C4-2B (cell line): ENCODE measurements at regions not wholly inside any gene's neighbourhood (a gene's known extent, or its start where the extent isn't known, plus 50 kb on each side); places are given as distances from the start of the nearest gene placed in this dataset.
"Not testable (repeated sequence)": the region's sequence is repeated elsewhere in the genome, so short reads cannot be mapped to it uniquely, and the experiment has no call there.

ENCODE experiments used
- H3K27ac ChIP-seq: fragments of 450-650 bp; 2 replicates; pipeline ENCODE4 v1.5.1; 2017
- ZFX ChIP-seq: fragments of 450-650 bp; IDR thresholded peaks from 2 replicates; pipeline ENCODE4 v1.6.1; 2017
- TF ChIP-seq, protein P1 (sequence below): fragments of 450-650 bp; conservative IDR thresholded peaks from 2 replicates; pipeline ENCODE4 v1.5.1; 2017; ENCODE audit warnings: mild to moderate bottlenecking

DNA sequence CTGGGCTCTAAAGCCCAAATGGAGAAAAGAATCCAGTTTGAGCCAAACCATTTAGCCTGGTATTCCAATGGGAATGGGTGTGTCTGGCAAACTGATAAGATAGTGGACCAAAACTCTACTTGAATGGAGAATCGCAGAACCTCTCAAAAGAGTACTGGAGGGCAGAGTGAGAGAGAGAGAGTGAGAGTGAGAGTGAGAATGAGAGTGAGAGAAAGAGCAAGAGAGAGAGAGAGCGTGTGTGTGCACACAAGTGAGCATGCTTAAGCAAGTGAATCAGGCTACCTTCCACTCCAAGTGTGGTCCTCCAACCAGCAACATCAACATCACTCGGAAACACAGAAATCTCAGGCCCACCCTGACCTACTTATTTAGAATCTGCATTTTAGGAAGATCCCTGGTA, 58.8 kb downstream of the UQCRFS1 start:
- no peak overlapping the region for H3K27ac ChIP-seq
- TF ChIP-seq ZFX = no peak
- TF ChIP-seq, protein P1, sequence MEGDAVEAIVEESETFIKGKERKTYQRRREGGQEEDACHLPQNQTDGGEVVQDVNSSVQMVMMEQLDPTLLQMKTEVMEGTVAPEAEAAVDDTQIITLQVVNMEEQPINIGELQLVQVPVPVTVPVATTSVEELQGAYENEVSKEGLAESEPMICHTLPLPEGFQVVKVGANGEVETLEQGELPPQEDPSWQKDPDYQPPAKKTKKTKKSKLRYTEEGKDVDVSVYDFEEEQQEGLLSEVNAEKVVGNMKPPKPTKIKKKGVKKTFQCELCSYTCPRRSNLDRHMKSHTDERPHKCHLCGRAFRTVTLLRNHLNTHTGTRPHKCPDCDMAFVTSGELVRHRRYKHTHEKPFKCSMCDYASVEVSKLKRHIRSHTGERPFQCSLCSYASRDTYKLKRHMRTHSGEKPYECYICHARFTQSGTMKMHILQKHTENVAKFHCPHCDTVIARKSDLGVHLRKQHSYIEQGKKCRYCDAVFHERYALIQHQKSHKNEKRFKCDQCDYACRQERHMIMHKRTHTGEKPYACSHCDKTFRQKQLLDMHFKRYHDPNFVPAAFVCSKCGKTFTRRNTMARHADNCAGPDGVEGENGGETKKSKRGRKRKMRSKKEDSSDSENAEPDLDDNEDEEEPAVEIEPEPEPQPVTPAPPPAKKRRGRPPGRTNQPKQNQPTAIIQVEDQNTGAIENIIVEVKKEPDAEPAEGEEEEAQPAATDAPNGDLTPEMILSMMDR = no peak

DNA sequence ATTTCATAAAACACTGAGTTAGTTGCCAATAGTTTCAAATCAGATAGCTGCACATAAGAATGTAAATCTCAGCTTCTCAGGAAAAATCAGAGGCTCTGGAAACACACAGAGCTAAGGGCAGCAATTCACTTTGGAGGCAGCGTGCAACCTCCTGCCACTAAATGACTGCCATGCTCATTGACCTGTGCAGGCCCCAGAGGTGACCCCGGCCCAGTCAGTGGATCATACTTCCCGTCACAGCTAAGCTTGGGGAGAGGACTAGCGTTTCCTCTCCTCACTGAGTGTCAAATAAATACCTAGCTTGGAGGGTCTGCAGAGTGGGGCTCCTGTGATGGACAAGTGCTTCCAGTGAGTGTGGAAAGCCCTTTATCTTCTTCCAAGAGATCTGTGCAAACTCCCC, 67.2 kb downstream of the UQCRFS1 start:
- TF ChIP-seq, protein P1 = no peak
- no peak for TF ChIP-seq ZFX
- H3K27ac ChIP-seq = no peak overlapping the region

DNA sequence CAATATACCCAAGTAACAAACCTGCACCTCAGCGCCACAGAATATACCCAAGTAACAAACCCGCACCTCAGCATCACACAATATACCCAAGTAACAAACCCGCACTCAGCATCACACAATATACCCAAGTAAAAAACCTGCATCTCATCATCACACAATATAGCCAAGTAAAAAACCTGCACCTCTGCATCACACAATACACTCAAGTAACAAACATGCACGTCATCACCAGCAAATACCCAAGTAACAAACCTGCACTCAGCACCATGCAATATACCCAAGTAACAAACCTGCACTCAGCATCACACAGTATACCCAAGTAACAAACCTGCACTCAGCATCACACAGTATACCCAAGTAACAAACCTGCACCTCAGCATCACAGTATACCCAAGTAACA, 69.8 kb downstream of the UQCRFS1 start:
- TF ChIP-seq ZFX = no peak
- TF ChIP-seq, protein P1 = no peak
- H3K27ac ChIP-seq = no peak overlapping the region

DNA sequence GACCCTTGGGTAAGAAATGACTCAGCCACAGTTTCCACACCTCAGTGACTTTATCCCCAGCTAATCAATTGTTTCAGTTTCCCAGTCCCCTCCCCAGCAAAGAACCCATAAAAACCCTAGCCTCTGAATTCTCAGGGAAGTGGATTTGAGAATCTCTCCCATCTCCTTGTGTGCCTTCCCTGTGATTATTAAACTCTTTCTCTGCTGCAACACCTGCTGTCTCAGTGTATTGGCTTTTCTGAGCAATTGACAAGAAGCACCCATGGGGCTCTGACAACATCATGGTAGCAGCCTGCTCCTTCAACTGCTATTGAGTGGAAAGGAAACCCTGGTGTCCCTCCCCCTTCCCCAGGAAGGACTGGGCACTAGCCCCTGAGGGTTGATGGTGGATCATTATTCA, 73.7 kb downstream of the UQCRFS1 start:
- no peak overlapping the region for H3K27ac ChIP-seq
- TF ChIP-seq, protein P1 = no peak
- no peak for TF ChIP-seq ZFX

DNA sequence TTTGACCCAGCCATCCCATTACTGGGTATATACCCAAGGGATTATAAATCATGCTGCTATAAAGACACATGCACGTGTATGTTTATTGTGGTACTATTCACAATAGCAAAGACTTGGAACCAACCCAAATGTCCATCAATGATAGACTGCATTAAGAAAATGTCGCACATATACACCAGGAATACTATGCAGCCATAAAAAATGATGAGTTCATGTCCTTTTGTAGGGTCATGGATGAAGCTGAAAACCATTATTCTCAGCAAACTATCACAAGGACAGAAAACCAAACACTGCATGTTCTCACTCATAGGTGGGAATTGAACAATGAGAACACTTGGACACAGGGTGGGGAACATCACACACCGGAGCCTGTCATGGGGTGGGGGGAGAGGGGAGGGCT, 74.7 kb downstream of the UQCRFS1 start:
- H3K27ac ChIP-seq = not testable (repeated sequence)

DNA sequence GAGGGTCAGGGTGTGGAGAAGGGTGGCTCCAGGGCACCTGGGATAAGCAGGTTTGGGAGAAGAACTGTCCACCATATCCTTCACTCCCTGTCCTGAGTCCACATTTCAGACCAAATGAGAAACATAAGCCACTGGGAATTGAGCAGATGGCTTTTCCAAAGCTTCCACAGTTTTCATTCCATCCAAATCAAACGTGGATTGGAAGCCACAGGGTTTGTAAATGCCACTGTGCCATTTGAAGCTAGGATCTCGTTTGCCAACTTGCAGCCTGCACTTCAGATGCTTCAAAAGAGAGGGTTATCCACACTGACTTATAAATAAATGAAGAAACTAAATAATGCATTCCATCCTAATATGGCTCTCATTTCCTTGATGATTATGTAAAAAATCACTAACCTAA, 81.5 kb downstream of the UQCRFS1 start:
- no peak overlapping the region for H3K27ac ChIP-seq

DNA sequence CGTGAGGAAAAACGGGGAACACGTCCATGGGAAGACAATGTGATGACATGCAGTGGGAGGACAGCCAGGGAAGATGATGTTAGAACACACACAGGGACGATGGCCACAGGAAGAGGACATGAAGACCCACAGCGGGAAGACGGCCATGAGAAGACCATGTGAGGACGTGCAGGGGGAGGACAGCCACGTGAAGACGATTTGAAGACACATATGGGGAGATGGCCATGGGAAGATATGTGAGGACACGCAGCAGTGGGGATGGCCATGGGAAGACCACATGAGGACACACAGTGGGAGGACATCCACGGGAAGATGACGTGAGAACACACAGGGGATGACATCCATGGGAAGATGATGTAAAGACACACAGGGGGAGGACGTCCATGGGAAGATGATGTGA, 83.8 kb downstream of the UQCRFS1 start:
- TF ChIP-seq, protein P1 = no peak
- no peak for TF ChIP-seq ZFX
- H3K27ac ChIP-seq = no peak overlapping the region

More for the DNA sequence above, 81.5 kb downstream of the UQCRFS1 start:
- TF ChIP-seq, protein P1 = no peak
- TF ChIP-seq ZFX = no peak

DNA sequence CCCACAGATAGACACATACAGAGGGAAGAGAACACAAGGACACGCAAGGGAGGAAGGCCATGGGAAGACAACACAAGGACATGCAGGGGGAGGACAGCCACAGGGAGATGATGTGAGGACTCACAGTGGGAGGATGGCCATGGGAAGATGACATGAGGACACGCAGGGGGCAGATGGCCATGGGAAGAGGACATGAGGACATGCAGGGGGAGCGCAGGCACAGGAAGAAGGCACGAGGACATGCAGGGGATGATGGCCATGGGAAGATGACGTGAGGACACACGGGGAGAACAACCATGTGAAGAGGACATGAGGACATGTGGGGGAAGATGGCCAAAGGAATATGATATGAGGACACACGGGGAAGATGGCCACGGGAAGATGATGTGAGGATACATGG, 84.7 kb downstream of the UQCRFS1 start:
- no peak overlapping the region for H3K27ac ChIP-seq
- TF ChIP-seq, protein P1 = no peak
- no peak for TF ChIP-seq ZFX
